ENCODE measurements at regions not wholly inside any gene's neighbourhood (a gene's known extent, or its start where the extent isn't known, plus 50 kb on each side); places are given as distances from the start of the nearest gene placed in this dataset.

DNA sequence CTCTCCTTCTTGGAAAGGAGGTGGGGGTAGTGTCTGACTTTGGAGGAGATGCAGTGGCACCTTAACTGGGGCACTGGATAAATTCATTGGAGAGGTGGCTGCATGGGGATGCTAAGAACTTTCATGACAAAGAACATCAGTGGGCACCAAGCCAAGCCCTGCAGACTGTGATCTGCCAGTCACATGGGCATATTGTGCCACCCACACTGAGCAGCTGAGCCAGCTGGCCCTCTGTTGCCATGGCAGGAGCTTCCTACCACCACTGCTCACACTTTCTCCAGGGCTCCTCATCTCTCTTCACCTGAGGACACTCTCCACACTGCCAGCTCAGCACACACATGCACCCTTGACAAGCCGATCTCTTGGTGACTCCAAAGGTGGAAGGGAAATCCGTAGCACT, 715.6 kb downstream of the QKI start:
- no peaks in the 10 kb centered on the region for H3K36me3 ChIP-seq (replicated peaks; ENCODE audit: insufficient read depth, low read depth)
- DNase-seq (ENCODE audit: low spot score), result no peak
- no peaks in the 10 kb centered on the region for H3K9me3 ChIP-seq (ENCODE audit: low read depth)
- no peak overlapping the region for H2AFZ ChIP-seq
- H3K27ac ChIP-seq, result no peak overlapping the region
- no peaks in the 10 kb centered on the region for H3K79me2 ChIP-seq
- H3K4me1 ChIP-seq (ENCODE audit: insufficient read depth), result no peaks in the 10 kb centered on the region
- H4K20me1 ChIP-seq (ENCODE audit: insufficient read depth, poor library complexity, severe bottlenecking), result no peaks in the 10 kb centered on the region
- H3K4me3 ChIP-seq, result no peak overlapping the region
- no peaks in the 10 kb centered on the region for H3K27me3 ChIP-seq
- H3K9me2 ChIP-seq (replicated peaks; ENCODE audit: insufficient read depth), result no peaks in the 10 kb centered on the region
- TF ChIP-seq EZH2phosphoT487 (IDR thresholded peaks at IDR 0.05; ENCODE audit: low read depth, severe bottlenecking, unreplicated experiment) (no peak), EZH2 (IDR thresholded peaks at IDR 0.05; ENCODE audit: borderline replicate concordance) (no peak), CTCF (IDR thresholded peaks at IDR 0.05; ENCODE audit: poor library complexity) (no peak)
- WGBS (ENCODE audit: low lambda C conversion rate, missing lambda C conversion rate), result 95% methylated on average over 2 of the region's 2 CpGs
- H3K4me2 ChIP-seq, result no peak overlapping the region

DNA sequence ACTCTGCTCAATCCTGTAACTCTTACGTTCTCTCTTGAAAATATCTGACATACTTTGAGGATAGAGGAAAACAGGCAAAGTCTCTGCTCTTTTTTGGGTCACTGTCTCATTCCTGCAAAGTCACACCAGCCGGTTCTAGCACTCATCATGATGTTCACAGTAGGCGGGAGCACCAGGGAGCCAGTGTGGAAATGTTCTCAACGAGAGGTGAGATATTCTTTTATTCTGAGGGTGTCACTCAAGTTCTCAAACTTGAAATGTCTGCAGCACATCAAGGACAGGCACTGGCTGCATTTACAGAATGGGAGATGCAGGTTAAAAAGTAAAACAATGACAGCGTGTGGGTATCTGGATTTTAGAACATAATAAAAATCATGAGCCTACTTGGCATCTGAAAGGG, 714.7 kb downstream of the QKI start:
- Histone ChIP-seq H3K9me2 (replicated peaks; ENCODE audit: insufficient read depth) (no peaks in the 10 kb centered on the region), H3K36me3 (replicated peaks; ENCODE audit: insufficient read depth, low read depth) (no peaks in the 10 kb centered on the region), H3K27me3 (no peaks in the 10 kb centered on the region), H3K79me2 (no peaks in the 10 kb centered on the region), H4K20me1 (ENCODE audit: insufficient read depth, poor library complexity, severe bottlenecking) (no peaks in the 10 kb centered on the region), H2AFZ (no peak overlapping the region), H3K4me1 (ENCODE audit: insufficient read depth) (no peaks in the 10 kb centered on the region), H3K9me3 (ENCODE audit: low read depth) (no peaks in the 10 kb centered on the region), H3K27ac (no peak overlapping the region), H3K4me2 (no peak overlapping the region), H3K4me3 (no peak overlapping the region)
- TF ChIP-seq EZH2phosphoT487 (IDR thresholded peaks at IDR 0.05; ENCODE audit: low read depth, severe bottlenecking, unreplicated experiment) (no peak), CTCF (IDR thresholded peaks at IDR 0.05; ENCODE audit: poor library complexity) (no peak), EZH2 (IDR thresholded peaks at IDR 0.05; ENCODE audit: borderline replicate concordance) (no peak)
- DNase-seq (ENCODE audit: low spot score), result no peak
- 83% methylated on average over 5 of the region's 5 CpGs for WGBS (ENCODE audit: low lambda C conversion rate, missing lambda C conversion rate)

DNA sequence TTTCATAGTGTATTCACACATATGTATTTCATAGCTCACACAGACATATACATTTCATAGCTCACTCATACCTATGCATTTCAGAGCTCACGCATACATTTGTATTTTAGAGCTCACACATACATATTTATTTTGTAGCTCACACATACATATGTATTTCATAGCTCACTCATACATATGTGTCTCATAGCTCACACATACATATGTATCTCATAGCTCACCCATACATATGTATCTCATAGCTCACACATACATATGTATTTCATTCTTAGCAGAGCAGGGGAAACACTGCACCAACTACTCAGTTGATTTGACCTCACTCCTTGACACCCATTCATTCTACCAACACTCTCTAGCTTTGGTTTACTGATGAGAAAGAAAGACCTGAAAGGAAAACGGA, 713.6 kb downstream of the QKI start:
- H3K27me3 ChIP-seq, result no peaks in the 10 kb centered on the region
- TF ChIP-seq EZH2phosphoT487 (IDR thresholded peaks at IDR 0.05; ENCODE audit: low read depth, severe bottlenecking, unreplicated experiment) (no peak), EZH2 (IDR thresholded peaks at IDR 0.05; ENCODE audit: borderline replicate concordance) (no peak), CTCF (IDR thresholded peaks at IDR 0.05; ENCODE audit: poor library complexity) (no peak)
- H2AFZ ChIP-seq, result no peak overlapping the region
- no peak overlapping the region for H3K4me2 ChIP-seq
- no peaks in the 10 kb centered on the region for H3K9me3 ChIP-seq (ENCODE audit: low read depth)
- H3K27ac ChIP-seq, result no peak overlapping the region
- no peaks in the 10 kb centered on the region for H3K4me1 ChIP-seq (ENCODE audit: insufficient read depth)
- 97% methylated on average over 2 of the region's 2 CpGs for WGBS (ENCODE audit: low lambda C conversion rate, missing lambda C conversion rate)
- H3K79me2 ChIP-seq, result no peaks in the 10 kb centered on the region
- no peaks in the 10 kb centered on the region for H4K20me1 ChIP-seq (ENCODE audit: insufficient read depth, poor library complexity, severe bottlenecking)
- H3K36me3 ChIP-seq (replicated peaks; ENCODE audit: insufficient read depth, low read depth), result no peaks in the 10 kb centered on the region
- no peaks in the 10 kb centered on the region for H3K9me2 ChIP-seq (replicated peaks; ENCODE audit: insufficient read depth)
- no peak for DNase-seq (ENCODE audit: low spot score)
- no peak overlapping the region for H3K4me3 ChIP-seq

DNA sequence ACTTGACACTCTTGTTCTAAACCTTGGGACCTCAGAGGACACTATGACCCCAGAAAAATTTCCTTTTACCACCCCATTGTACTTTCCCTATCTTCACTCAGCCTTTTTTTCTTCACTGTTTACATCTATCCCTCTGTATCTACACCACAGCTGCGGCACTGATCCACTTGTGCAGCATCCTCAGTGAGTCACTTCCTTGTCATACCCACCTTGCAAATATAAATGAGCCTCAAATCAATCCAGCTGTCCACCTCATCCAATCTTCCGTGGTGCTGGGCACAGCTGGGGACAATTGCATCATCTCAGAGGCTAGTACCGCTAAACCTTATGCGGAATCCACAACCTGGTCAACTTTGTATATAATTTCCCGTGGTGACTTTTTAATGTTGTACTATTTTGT, 710.5 kb downstream of the QKI start:
- H3K36me3 ChIP-seq (replicated peaks; ENCODE audit: insufficient read depth, low read depth), result no peaks in the 10 kb centered on the region
- H3K27ac ChIP-seq, result no peak overlapping the region
- H4K20me1 ChIP-seq (ENCODE audit: insufficient read depth, poor library complexity, severe bottlenecking), result no peaks in the 10 kb centered on the region
- H3K4me1 ChIP-seq (ENCODE audit: insufficient read depth), result no peaks in the 10 kb centered on the region
- H3K4me3 ChIP-seq, result no peak overlapping the region
- DNase-seq (ENCODE audit: low spot score), result no peak
- TF ChIP-seq EZH2phosphoT487 (IDR thresholded peaks at IDR 0.05; ENCODE audit: low read depth, severe bottlenecking, unreplicated experiment), result no peak
- TF ChIP-seq CTCF (IDR thresholded peaks at IDR 0.05; ENCODE audit: poor library complexity), result no peak
- no peak for TF ChIP-seq EZH2 (IDR thresholded peaks at IDR 0.05; ENCODE audit: borderline replicate concordance)
- H2AFZ ChIP-seq, result no peak overlapping the region
- no peaks in the 10 kb centered on the region for H3K27me3 ChIP-seq
- H3K79me2 ChIP-seq, result no peaks in the 10 kb centered on the region
- H3K4me2 ChIP-seq, result no peak overlapping the region
- H3K9me3 ChIP-seq (ENCODE audit: low read depth), result no peaks in the 10 kb centered on the region
- H3K9me2 ChIP-seq (replicated peaks; ENCODE audit: insufficient read depth), result no peaks in the 10 kb centered on the region
- WGBS (ENCODE audit: low lambda C conversion rate, missing lambda C conversion rate), result 78% methylated on average over 5 of the region's 5 CpGs
